ENCODE measurements at regions not wholly inside any gene's neighbourhood (a gene's known extent, or its start where the extent isn't known, plus 50 kb on each side); places are given as distances from the start of the nearest gene placed in this dataset.

DNA sequence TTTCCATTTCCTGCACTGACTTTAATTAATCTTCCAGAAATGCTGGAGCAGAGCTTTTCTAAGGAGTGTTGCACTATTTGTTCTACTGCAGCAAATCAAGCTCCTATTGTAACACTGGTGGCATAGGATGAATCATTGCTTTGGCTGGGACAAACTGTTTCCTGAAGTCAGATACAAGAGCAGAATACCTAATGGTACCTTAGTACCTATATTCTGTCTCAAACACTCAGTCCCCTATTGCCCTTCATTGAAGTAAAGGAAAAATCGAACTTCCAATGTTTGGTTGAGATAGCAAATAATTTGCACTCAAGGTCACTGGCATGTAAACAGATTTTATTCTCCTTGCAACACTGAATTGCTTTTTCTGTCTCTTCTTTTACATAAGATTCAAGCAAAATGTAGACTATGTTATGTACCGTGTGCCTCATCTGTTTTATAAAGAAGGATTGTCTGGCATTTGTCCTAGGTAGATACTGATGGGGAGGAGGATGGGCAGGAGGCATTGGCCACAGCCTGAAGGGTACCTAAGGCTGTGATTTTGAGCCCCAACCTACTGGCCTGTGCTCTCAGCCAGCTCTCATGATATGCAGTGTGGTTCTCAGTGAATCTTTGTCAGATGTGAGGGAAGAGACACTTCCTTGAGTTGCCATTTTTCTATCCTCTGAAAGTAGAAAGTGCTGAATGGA lies 141.6 kb downstream of the AASDH start (continued):
- TF ChIP-seq ARID3A (IDR thresholded peaks at IDR 0.05; ENCODE audit: low read depth, low read length) (0 out of 2 replicates have a peak, but pooled peaks have one; percentile 16), NFIC (IDR thresholded peaks at IDR 0.05; ENCODE audit: low read length) (peak; percentile 27; the same call in 1 of the 2 replicates), PLRG1 (conservative IDR thresholded peaks at IDR 0.05) (no peak), ELF3 (CRISPR knock-in tag; IDR thresholded peaks at IDR 0.05) (peak; percentile 42; the same call in 1 of the 2 replicates), SIN3B (IDR thresholded peaks at IDR 0.05; ENCODE audit: low read length) (no peak), SNAPC2 (CRISPR knock-in tag; IDR thresholded peaks at IDR 0.05) (no peak), ZKSCAN1 (IDR thresholded peaks at IDR 0.05; ENCODE audit: low read length) (no peak), ZBTB3 (CRISPR knock-in tag; IDR thresholded peaks at IDR 0.05; ENCODE audit: borderline replicate concordance, low read depth) (no peak), REPIN1 (CRISPR knock-in tag; IDR thresholded peaks at IDR 0.05; ENCODE audit: borderline replicate concordance, low read depth) (no peak), TEAD3 (CRISPR knock-in tag; optimal IDR thresholded peaks at IDR 0.05; ENCODE audit: borderline replicate concordance) (peak; percentile 46), ZNF430 (CRISPR knock-in tag; IDR thresholded peaks at IDR 0.05) (no peak), FOXA3 (CRISPR knock-in tag; IDR thresholded peaks at IDR 0.05) (0 out of 2 replicates have a peak, but pooled peaks have one; percentile 42), ZNF550 (CRISPR knock-in tag; IDR thresholded peaks at IDR 0.05; ENCODE audit: borderline replicate concordance) (no peak), CREB1 (IDR thresholded peaks at IDR 0.05) (no peak), CREB1 (CRISPR knock-in tag; IDR thresholded peaks at IDR 0.05) (peak; percentile 37; the same call in 1 of the 2 replicates), POGZ (CRISPR knock-in tag; IDR thresholded peaks at IDR 0.05) (no peak), FOXA1 (IDR thresholded peaks at IDR 0.05) (no peak), FOXA1 (CRISPR knock-in tag; IDR thresholded peaks at IDR 0.05) (0 out of 2 replicates have a peak, but pooled peaks have one; percentile 6), NCOA5 (CRISPR knock-in tag; IDR thresholded peaks at IDR 0.05) (no peak), FOXO1 (CRISPR knock-in tag; IDR thresholded peaks at IDR 0.05) (peak; percentile 46; the same call in 1 of the 2 replicates), SKI (IDR thresholded peaks at IDR 0.05; ENCODE audit: partially characterized antibody) (peak; percentile 47), FOXP1 (IDR thresholded peaks at IDR 0.05) (no peak), FOXP1 (CRISPR knock-in tag; IDR thresholded peaks at IDR 0.05) (peak; percentile 61; the same call in 1 of the 2 replicates), KMT2B (CRISPR knock-in tag; IDR thresholded peaks at IDR 0.05) (no peak)
- TF ChIP-seq, protein P1, sequence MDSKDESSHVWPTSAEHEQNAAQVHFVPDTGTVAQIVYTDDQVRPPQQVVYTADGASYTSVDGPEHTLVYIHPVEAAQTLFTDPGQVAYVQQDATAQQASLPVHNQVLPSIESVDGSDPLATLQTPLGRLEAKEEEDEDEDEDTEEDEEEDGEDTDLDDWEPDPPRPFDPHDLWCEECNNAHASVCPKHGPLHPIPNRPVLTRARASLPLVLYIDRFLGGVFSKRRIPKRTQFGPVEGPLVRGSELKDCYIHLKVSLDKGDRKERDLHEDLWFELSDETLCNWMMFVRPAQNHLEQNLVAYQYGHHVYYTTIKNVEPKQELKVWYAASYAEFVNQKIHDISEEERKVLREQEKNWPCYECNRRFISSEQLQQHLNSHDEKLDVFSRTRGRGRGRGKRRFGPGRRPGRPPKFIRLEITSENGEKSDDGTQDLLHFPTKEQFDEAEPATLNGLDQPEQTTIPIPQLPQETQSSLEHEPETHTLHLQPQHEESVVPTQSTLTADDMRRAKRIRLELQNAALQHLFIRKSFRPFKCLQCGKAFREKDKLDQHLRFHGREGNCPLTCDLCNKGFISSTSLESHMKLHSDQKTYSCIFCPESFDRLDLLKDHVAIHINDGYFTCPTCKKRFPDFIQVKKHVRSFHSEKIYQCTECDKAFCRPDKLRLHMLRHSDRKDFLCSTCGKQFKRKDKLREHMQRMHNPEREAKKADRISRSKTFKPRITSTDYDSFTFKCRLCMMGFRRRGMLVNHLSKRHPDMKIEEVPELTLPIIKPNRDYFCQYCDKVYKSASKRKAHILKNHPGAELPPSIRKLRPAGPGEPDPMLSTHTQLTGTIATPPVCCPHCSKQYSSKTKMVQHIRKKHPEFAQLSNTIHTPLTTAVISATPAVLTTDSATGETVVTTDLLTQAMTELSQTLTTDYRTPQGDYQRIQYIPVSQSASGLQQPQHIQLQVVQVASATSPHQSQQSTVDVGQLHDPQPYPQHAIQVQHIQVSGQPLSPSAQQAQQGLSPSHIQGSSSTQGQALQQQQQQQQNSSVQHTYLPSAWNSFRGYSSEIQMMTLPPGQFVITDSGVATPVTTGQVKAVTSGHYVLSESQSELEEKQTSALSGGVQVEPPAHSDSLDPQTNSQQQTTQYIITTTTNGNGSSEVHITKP (CRISPR knock-in tag; IDR thresholded peaks at IDR 0.05; ENCODE audit: low read depth): no peak
- TF ChIP-seq, protein P2, sequence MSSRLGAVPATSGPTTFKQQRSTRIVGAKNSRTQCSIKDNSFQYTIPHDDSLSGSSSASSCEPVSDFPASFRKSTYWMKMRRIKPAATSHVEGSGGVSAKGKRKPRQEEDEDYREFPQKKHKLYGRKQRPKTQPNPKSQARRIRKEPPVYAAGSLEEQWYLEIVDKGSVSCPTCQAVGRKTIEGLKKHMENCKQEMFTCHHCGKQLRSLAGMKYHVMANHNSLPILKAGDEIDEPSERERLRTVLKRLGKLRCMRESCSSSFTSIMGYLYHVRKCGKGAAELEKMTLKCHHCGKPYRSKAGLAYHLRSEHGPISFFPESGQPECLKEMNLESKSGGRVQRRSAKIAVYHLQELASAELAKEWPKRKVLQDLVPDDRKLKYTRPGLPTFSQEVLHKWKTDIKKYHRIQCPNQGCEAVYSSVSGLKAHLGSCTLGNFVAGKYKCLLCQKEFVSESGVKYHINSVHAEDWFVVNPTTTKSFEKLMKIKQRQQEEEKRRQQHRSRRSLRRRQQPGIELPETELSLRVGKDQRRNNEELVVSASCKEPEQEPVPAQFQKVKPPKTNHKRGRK (CRISPR knock-in tag; IDR thresholded peaks at IDR 0.05): no peak
- TF ChIP-seq, protein P3, sequence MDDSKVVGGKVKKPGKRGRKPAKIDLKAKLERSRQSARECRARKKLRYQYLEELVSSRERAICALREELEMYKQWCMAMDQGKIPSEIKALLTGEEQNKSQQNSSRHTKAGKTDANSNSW (CRISPR knock-in tag; IDR thresholded peaks at IDR 0.05; ENCODE audit: borderline replicate concordance): no peak

All from HepG2 (cell line).